ENCODE measurements at regions not wholly inside any gene's neighbourhood (a gene's known extent, or its start where the extent isn't known, plus 50 kb on each side); places are given as distances from the start of the nearest gene placed in this dataset.
A peak's percentile ranks its signal among the peaks of the same experiment; 100 is the strongest.

DNA sequence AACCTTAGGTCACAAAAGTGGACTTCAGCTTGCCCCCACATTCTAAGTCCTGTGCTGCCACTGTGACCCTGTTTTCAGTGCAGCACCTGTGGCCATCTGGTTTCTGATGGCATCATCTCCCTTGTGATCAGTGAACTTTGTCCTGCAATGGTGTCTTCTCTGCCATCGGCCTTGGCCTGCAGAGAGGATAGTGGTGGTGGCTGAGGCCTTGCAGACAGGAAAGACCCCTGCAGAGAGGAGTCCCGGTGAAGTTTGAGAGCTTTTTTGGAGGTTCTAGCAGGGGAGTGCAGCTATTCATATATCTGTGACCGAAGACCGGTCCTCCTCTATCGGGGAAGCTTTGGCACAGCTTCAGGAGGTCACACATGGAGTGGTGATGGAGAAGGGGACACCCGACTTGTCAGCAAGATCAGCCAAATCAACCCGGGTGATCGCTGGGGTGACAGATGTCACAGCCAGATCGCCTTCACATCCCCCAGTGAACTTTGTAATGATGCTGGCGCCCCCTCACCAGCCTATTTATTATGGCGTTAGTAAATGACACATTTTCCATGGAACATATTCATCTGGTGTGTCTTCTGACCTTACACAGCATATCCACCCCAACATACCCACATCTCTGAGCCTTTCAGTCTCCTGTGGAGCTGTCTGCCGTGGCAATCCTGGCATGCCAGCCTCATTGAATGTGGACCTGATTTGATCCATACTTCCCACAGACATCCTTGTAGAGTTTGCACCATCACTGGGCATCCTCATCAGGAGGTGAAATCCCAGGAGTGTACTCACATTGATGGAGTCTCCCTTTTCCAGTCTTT is 136.1 kb downstream of the PAPOLA start:
- no peak for DNase-seq

- DNase-seq: no peak
Measured at GRCh38 chr14:96639550-96639949, 137.4 kb downstream of the PAPOLA start.

GRCh38 chr14:96648506-96649326 is 146.5 kb downstream of the PAPOLA start:
- DNase-seq: no peak

DNA sequence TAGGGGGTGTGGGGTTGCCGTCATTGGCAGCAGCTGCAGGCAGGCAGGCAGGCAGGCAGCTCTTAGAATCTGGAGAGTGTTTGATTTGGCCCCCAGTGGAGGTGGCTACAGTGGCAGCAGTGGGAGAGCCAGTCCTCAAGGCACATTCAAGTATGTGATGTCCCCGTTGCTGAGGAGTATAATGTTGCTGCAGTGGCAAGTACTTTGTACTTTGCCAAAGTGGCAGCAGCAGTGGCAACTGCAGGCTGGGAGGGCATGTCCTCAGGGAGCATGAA is 147.1 kb downstream of the PAPOLA start:
- no peak for DNase-seq

GRCh38 chr14:96653597-96653996 is 143.6 kb upstream of the VRK1 start:
- DNase-seq: no peak

DNA sequence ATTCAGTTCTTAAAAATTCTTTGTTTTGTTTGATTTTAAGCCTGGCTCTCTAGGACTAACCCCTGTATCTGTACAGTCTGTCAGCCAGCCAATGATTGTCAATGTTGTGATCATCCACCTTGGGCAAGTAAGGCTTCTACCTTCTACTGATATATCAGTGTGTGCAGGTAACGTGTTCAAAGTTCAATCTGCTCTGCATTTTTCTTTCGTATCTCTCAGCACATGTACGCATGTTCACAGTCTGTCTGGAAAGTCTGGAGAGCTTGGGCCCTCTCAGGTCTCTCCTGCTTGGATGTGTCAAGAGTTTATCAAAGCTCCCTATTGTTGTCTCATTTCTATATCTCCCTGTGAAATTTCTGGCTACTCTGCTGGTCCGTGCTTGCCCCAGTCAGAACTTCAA is 138.6 kb upstream of the VRK1 start:
- DNase-seq: no peak

GRCh38 chr14:96660123-96660522 is 137.1 kb upstream of the VRK1 start:
- no peak for DNase-seq

DNA sequence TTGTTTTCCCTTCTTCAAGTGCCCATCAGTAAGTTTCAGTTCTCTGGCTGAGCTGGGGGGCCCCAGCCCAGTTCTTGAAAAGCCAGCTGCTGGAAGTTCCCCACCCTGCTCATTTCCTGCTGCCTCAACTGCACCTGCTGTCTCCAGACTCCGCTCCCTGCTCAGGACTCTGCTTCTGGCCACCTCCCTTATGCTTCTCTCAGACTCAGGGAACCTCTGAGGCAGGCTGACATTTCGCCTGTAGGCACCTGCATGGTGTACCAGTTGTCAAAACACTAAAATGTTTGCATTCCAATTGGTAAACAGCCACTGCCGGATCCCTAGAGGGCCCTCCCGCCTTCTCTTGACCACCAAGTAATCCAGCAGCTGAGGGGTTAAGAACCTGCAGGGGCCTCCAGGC is 136.5 kb upstream of the VRK1 start:
- no peak for DNase-seq

DNA sequence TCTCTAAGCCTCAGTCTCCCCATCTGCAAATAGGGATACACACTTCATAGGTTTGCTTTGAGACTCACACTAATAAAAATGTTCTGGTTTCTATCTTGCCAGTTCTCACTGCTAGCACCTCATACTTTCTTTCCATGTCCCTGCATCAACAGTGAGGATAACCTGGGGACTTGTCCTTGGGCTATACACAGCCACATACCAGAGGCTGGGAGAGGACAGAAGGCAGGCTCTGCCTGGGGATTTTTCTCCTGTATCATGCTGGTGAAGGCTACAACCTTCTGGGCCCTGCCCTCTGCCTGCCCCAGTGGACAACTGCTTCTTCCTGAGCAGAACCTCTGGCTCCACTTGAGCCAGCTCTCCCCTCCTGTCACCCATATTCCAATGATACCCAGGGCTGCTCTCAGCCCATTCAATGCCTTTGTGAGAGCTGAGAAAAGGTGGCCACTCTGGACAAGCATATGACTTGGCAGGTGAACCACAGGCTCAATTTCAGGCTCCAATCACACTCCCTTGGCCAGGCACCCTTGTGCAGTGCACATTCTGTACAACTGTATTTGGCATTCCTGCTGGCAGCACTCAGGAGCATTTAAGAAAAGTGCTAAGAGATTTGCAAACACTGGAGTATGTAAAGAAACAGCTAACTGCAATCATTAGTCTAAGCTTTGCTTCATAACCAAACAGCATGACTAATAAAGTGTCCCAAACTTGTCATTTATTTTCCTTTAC is 135.8 kb upstream of the VRK1 start:
- no peak for DNase-seq

- DNase-seq: no peak
Measured at GRCh38 chr14:96662116-96662970, 134.8 kb upstream of the VRK1 start.

DNA sequence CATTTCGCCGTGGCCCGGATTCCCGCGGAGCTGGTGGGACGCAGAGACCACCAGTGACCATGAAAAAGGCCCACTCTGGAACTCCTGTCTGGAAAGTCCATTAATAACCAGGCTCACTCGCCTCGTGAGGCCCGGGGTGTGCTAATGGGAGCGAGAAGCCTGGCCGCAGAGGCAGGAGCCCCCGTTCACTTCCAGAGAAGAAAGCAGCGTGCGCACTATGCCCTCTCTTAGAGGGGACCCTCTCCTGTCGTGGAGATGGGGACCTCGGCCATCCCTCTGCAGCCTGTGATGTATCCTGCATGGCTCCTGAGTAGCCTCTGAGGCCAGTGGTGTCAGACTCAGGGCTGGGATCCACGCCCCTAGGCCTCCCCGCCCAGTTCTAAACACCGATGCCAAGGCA is 134.1 kb upstream of the VRK1 start:
- DNase-seq: no peak

DNA sequence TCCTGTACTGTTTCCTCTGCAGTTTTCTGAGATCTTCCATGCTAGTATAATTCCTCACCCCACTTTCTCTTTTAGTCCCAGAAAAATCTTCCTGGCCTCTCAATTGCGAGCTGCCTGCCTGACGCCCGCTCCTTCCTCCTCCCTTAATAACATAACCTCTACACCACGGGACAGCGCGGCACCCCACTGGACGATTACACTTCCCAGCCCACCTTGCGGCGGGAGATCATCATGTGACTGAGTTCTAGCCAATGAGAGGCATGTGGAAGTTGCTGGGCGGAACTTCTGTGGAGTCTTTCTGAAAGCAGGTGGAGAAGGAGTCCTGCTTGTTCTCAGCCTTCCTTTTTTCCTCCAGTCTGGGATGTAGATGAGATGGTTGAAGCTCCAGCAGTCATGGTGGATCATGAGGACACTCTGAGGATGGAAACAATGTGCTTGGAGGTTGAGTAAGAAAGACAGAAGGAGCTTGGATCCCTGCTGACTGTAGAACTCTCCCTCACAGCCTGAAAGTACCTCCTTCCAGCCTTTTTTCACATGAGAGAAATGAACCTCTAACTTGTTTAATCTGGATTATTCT is 133.6 kb upstream of the VRK1 start:
- DNase-seq: no peak

DNA sequence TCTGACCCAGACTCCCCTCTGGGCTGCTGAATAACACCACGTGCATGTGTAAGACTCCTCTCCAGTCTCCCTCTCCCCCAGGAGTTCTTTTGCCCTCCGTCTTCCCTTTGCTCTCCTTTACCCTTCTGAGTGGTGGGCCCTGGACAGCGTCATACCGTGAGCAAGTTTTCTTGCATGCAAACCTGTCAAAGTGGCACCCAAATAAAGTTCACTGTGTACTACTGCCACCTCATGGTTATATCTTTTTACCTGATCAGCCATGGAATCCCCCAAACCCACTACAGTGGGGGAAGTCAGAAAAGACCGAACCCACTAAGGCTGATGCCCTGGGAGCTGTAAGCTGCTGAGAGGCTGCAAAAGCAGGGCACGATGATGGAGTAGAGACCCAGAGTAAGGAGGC is 131.1 kb upstream of the VRK1 start:
- no peak for DNase-seq

- no peak for DNase-seq
Measured at GRCh38 chr14:96670391-96670790, 126.8 kb upstream of the VRK1 start.

GRCh38 chr14:96671218-96671617 is 126.0 kb upstream of the VRK1 start:
- no peak for DNase-seq

GRCh38 chr14:96673706-96674105 is 123.5 kb upstream of the VRK1 start:
- DNase-seq: no peak

DNA sequence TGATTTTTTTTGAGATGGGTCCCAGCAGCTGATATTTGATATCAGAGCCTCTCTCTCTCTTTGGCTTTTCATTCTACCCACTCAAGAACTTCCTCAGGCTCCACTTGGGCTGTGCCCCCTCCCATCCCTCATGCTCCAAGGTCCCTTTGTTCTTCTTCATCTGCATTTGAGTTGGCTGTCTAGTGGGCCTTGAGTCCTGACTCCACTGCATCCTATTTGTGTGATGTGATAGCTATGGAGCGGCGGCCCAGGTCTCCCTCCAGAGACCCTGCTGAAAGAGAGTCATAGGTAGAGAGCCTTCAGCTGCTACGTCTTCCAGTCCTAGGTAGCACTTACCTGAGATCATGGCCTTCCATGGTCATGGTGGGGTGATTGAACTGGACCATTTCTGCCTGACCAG is 123.1 kb upstream of the VRK1 start:
- DNase-seq: no peak

DNA sequence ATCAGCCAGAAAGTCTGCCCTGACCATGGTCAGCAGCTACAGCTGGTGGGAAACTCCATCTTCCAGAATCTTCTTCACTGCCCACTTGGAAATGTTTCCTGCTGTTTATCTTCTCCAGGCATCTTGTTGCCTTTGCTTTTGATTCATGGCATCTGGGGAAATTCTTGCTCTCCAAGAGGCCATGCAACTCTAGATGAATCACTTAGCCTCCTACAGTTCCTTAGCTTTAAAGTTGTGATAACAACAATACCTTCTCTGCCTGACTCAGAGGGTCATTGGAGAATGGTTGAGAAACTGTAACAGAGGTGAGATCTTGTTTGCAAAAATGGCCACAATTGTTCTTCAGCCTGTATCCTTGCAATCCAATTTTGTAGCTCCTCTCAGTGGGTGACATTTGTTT is 121.0 kb upstream of the VRK1 start:
- DNase-seq: peak in 1 of 2 donors; percentile 0

- no peak for DNase-seq
Measured at GRCh38 chr14:96681829-96682228, 115.4 kb upstream of the VRK1 start.

DNA sequence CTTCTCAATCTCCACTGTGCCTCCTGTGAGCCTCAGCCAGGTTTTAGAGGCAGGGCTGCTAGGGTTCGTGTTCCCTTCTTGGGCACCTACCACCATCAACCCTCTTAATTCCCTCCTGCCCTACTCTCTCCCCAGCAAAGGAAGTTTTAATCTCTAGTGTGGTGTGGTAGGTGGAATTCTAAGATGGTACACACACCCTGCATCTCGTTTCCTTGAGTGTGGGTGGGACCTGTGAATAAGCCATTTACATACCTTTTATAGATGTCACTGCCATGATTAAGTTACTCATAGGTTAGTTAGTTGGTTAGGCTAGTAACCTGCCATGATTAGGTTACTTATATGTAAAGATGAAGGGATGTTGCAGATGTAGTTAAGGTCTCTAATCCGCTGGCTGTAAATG is 114.8 kb upstream of the VRK1 start:
- DNase-seq: no peak

- DNase-seq: no peak
Measured at GRCh38 chr14:96683562-96684289, 113.5 kb upstream of the VRK1 start.

DNA sequence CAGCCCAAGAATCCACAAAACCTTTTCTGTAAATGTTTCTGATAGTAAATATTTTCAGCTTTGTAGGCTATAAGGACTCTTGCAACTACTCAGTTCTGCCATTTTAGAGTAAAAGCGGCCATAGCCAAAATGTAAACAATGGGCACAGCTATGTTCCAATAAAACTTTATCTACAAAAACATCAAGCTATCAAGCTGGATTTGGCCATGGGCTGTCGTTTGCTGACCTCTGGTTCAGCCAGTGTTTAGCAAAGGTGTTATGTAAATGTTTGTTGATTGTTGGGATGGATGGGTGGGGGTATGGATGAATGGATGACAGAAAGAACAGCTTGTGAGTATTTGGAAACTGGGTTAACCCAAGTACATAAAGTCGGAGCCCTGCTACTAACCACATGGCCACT is 111.1 kb upstream of the VRK1 start:
- DNase-seq: no peak

All from inflammatory macrophage treated with lipopolysaccharide for 1 hour (primary cell).